ENCODE measurements at regions not wholly inside any gene's neighbourhood (a gene's known extent, or its start where the extent isn't known, plus 50 kb on each side); places are given as distances from the start of the nearest gene placed in this dataset.

GRCh38 chr2:220503431-220503830, 876.0 kb downstream of the SLC4A3 start:
- Histone ChIP-seq H3K9me2 (ENCODE audit: low read depth, low read length) (no peaks in the 10 kb centered on the region), H3K4me2 (ENCODE audit: low read length) (no peak overlapping the region), H3F3A (ENCODE audit: insufficient read depth, low read length) (no peaks in the 10 kb centered on the region), H4K20me1 (ENCODE audit: insufficient read depth, low read length) (no peaks in the 10 kb centered on the region), H3K27ac (ENCODE audit: low read depth, low read length, poor library complexity, severe bottlenecking) (no peak overlapping the region), H3K9me3 (ENCODE audit: low read length) (no peaks in the 10 kb centered on the region), H3K27me3 (ENCODE audit: insufficient read depth, low read length) (no peaks in the 10 kb centered on the region), H3K9ac (ENCODE audit: low read length) (no peak overlapping the region), H3K79me2 (ENCODE audit: insufficient read depth, low read length) (no peaks in the 10 kb centered on the region), H3K4me1 (ENCODE audit: insufficient read depth, low read length, severe bottlenecking) (no peaks in the 10 kb centered on the region), H3K4me3 (ENCODE audit: low read depth, low read length, poor library complexity, severe bottlenecking) (no peak overlapping the region), H2AFZ (ENCODE audit: low read length) (no peak overlapping the region), H3K36me3 (ENCODE audit: insufficient read depth, low read length) (no peaks in the 10 kb centered on the region)
- TF ChIP-seq EZH2 (IDR thresholded peaks at IDR 0.05; ENCODE audit: borderline replicate concordance, low read length) = no peak
- no peak for TF ChIP-seq CTCF (IDR thresholded peaks at IDR 0.05; ENCODE audit: low read length)

- no peaks in the 10 kb centered on the region for H3K9me3 ChIP-seq (ENCODE audit: low read length)
- H3K36me3 ChIP-seq (ENCODE audit: insufficient read depth, low read length) = no peaks in the 10 kb centered on the region
- no peaks in the 10 kb centered on the region for H3K79me2 ChIP-seq (ENCODE audit: insufficient read depth, low read length)
- H3K27ac ChIP-seq (ENCODE audit: low read depth, low read length, poor library complexity, severe bottlenecking) = no peak overlapping the region
- no peak overlapping the region for H3K4me3 ChIP-seq (ENCODE audit: low read depth, low read length, poor library complexity, severe bottlenecking)
- no peaks in the 10 kb centered on the region for H3F3A ChIP-seq (ENCODE audit: insufficient read depth, low read length)
- no peak overlapping the region for H3K9ac ChIP-seq (ENCODE audit: low read length)
- H3K9me2 ChIP-seq (ENCODE audit: low read depth, low read length) = no peaks in the 10 kb centered on the region
- no peaks in the 10 kb centered on the region for H4K20me1 ChIP-seq (ENCODE audit: insufficient read depth, low read length)
- H3K4me2 ChIP-seq (ENCODE audit: low read length) = no peak overlapping the region
- no peaks in the 10 kb centered on the region for H3K4me1 ChIP-seq (ENCODE audit: insufficient read depth, low read length, severe bottlenecking)
- no peak overlapping the region for H2AFZ ChIP-seq (ENCODE audit: low read length)
- TF ChIP-seq CTCF (IDR thresholded peaks at IDR 0.05; ENCODE audit: low read length) = no peak
- no peak for TF ChIP-seq EZH2 (IDR thresholded peaks at IDR 0.05; ENCODE audit: borderline replicate concordance, low read length)
- H3K27me3 ChIP-seq (ENCODE audit: insufficient read depth, low read length) = no peaks in the 10 kb centered on the region
These were observed 877.6 kb downstream of the SLC4A3 start for GRCh38 chr2:220504938-220505503.

GRCh38 chr2:220506466-220506865, 879.0 kb downstream of the SLC4A3 start:
- Histone ChIP-seq H3K4me3 (ENCODE audit: low read depth, low read length, poor library complexity, severe bottlenecking) (no peak overlapping the region), H3K9ac (ENCODE audit: low read length) (no peak overlapping the region), H3K9me3 (ENCODE audit: low read length) (no peaks in the 10 kb centered on the region), H3F3A (ENCODE audit: insufficient read depth, low read length) (no peaks in the 10 kb centered on the region), H3K4me2 (ENCODE audit: low read length) (no peak overlapping the region), H3K79me2 (ENCODE audit: insufficient read depth, low read length) (no peaks in the 10 kb centered on the region), H3K4me1 (ENCODE audit: insufficient read depth, low read length, severe bottlenecking) (no peaks in the 10 kb centered on the region), H2AFZ (ENCODE audit: low read length) (no peak overlapping the region), H3K27me3 (ENCODE audit: insufficient read depth, low read length) (no peaks in the 10 kb centered on the region), H3K9me2 (ENCODE audit: low read depth, low read length) (no peaks in the 10 kb centered on the region), H3K36me3 (ENCODE audit: insufficient read depth, low read length) (no peaks in the 10 kb centered on the region), H3K27ac (ENCODE audit: low read depth, low read length, poor library complexity, severe bottlenecking) (no peak overlapping the region), H4K20me1 (ENCODE audit: insufficient read depth, low read length) (no peaks in the 10 kb centered on the region)
- TF ChIP-seq EZH2 (IDR thresholded peaks at IDR 0.05; ENCODE audit: borderline replicate concordance, low read length) = no peak
- no peak for TF ChIP-seq CTCF (IDR thresholded peaks at IDR 0.05; ENCODE audit: low read length)

Measured in OCI-LY1 (cell line).